HG03280 (cell line): ENCODE measurements at regions not wholly inside any gene's neighbourhood (a gene's known extent, or its start where the extent isn't known, plus 50 kb on each side); places are given as distances from the start of the nearest gene placed in this dataset.

Experiments
- ATAC-seq: cut with Tn5 transposase; IDR thresholded peaks from one replicate; pipeline ENCODE4 v1.9.1; 2021; ENCODE audit warnings: mild to moderate bottlenecking, moderate library complexity; ENCODE audit not compliant: unreplicated experiment

DNA sequence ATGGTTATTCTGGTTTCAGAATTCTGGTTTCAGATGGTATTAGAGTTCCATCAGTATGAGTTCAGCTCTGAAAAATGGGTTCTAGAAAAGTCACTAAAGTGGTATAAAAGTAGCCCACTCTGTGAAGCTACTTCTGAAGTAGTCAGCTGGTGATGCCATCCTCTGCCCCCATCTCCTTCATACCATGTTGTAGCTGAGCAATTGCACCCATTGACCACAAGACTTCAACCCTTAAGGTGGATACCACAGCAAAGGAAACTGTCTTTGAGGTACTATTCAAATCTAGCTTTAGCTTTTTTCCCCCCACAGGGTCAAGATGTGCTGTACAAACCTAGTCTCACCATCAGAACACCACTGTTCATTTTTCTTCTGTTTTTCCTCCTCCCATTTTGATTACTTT, 444.9 kb downstream of the DMAC1 start:
- no peak for ATAC-seq

DNA sequence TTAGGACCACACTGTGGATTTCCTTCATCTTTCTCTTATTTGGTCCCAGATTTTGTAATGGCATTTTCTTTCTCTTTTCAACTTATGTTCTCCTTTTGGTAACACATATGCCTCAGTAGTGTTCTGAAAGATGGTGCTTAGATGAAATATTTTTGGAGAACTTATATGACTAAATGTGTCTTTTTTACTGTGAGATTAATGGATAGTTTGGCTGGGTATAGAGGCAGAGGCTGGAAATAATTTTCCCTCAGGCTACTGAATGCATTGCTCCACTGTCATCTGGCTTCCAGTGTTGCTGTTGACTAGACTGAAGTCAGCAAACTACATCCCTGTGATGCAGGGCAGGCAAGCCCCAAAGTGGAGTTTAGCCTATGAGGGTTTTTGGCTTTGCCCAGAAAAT, 450.9 kb downstream of the DMAC1 start:
- ATAC-seq = no peak

DNA sequence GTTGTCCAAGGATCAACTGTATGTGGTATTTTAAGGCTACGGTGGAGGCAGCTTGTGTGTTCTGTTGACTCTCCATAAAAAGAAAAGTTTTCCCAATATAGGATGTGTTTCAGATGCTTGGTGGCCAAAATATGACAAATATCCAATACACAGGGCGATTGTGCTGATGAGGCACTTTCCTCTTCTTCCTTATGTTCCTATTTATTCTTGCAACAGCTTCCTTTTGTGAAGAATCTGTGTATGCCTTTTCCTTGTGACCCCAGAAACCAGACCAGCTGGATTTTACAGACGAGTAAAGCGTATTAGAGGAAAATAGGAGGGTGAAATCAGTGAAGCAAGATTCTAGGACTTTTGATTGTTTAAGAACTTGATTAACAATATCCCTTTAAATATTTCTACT, 452.0 kb downstream of the DMAC1 start:
- no peak for ATAC-seq

DNA sequence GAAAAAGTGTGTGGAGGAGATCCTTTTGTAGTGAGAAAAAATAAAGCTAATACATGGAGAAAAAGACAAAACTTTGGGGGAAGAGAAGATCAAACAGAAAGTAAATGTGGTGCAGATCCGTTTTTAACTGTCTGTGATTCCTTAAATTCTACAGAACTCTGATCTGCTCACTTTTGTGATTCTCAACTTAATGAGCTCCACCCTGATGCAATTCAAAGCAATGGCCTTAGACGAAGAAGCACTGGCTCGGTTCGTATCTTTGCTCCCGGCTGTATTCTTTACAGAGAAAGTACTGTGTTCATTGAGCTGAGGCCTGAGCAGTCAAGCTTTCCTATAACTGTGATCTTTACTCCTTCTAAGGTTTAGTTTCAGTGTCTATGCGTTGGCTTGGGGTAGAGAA, 453.4 kb downstream of the DMAC1 start:
- no peak for ATAC-seq

DNA sequence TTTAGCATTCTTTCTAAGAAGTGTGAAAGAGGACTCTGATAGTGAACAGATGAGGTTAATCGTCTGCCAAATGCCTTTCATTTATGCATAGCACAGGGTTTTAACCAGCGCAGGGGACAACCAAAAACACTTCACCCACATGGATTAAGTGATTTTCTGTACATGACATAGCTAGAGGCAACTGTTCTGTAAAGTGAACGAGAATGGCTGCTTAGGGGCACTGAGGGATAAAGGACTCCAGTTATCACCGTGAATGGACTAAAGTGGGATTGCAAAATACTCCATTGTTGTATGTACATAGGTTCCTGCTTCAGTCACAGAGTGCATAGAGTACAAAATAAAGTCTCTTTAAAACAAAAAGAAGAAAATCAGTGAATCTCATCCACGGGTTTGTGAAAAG, 456.8 kb downstream of the DMAC1 start:
- ATAC-seq = peak; percentile 20

DNA sequence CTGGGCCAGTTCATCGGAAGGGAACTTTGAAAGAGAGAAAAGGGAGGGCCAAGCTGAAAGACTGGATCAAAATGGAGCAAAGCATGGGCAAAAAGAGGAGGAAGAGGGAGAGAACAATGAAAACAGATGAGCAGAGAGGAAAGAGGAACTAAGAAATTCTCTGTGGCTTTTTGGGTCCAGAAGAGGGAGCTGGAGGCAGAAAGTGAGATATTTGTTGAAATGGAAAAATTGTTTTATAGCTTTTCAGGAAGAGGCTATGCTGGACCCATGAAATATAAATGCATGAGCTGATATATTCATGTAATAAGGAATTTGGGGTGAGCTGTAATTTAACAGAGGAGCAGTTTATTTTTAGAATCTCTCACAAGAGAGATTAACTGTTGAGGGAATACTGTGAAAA, 457.3 kb downstream of the DMAC1 start:
- peak; percentile 63 for ATAC-seq

DNA sequence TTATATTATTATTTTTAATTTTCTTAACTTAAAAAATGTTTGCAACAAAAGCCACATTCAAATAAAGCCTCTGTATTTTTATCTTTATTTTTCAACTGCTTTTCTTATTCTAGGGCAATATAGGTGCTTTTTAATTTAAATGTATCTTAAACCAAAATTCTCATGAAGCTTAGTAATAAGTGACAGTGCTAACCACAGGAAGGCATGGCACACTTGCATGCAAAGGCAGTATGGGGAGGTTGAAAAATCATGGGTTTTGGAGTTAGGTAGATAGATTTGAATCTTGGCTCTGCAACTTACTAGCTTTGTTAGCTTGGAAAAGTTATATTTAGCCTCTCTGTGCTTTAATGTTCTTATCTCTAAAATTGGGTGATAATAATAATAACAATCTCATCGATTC, 458.0 kb downstream of the DMAC1 start:
- ATAC-seq = no peak

DNA sequence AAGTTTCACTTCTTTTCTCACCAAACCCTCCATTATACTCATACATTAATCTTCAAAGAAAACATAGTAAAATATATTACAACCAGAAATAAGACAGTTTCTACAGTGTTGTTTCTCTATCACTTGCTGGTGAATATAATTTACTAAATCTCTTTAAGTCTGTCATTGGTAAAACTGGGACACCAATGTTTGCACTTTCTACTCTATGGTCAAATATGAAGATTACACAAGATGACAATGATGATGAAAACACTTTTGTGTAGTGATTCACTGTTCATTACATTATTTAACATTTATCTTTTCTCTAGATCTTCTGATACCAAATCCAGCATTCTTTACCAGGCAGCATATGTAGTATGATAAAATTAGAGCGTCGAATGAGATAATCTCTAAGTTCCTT, 459.1 kb downstream of the DMAC1 start:
- ATAC-seq = no peak

DNA sequence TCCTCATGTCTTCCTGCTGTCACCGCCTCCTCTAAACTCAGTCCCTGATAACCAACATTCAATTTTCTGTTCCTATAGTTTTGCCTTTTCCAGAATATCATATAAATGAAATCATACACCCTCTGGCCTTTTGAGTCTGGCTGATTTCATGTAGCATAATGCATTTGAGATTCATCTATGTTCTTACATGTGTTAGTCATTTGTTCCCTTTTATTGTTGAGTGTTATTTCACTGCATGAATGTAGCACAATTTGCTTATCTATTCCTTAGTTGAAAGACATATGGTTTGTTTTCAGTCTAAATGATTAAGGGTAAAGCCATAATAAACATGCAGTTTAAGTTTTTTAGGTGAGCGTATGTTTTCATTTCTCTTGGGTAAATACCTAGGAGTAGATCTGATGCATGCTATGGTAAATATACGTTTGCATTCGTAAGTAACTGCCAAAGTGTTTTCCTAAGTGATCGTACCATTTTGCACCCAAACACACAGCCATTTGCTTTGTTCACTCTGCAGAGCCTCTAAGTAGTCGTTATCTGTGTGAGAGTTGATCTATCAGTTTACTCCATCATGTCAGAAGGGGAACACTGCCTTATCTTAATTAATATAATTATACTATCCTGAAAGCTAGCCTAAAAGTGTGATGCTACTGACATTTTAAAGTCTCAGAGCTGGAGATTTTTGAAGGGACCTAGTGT, 460.8 kb downstream of the DMAC1 start:
- ATAC-seq = no peak

DNA sequence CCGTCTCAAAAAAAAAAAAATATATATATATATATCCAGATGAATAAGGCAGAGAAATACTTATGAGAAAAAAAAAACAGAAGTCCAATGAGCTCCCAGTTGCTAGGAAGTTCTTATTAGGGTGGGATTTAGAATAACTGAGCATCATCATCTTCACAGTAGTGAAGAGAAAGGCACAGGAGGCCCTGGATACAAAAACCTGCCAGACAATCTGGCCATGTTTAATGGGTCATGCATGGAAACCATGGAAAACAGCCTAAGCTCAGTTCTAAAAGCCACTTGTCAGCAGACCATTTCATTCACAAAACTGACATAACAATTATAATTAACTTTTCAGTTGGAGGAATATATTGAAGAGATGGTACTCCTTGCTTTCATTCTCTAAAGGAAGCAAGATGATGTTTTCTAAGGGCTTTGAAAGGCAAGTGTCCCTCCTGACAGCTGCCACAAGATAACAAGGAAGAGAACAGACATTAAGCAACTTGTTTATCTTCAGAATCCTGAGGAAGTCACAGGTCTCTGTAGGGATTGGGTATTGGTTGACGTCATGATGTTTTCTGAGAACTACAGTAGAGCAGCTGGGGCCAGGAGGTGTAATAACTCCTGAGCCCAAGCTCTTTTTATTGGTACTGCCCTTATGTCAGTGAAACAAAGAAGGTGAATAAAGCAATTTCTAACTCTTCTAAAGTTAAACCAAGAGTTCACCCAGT, 463.1 kb downstream of the DMAC1 start:
- ATAC-seq = no peak

DNA sequence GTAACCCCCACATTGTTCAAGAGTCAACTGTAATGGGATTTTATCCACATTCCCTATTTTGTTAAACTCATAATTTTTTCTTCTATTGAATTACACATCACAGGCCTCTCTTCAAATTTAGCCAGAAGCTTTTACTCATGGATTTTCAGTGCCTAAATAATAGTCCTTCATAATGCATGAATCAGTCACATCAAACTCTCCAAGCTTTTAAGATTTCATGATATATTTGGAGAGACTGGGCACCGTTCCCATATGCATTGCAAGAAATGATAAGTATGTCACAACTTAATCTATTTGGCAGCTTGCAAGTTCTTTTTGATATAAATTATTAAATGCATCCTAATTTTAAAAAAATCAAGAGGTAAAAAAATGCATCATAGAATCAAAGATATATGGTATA, 465.9 kb downstream of the DMAC1 start:
- no peak for ATAC-seq

DNA sequence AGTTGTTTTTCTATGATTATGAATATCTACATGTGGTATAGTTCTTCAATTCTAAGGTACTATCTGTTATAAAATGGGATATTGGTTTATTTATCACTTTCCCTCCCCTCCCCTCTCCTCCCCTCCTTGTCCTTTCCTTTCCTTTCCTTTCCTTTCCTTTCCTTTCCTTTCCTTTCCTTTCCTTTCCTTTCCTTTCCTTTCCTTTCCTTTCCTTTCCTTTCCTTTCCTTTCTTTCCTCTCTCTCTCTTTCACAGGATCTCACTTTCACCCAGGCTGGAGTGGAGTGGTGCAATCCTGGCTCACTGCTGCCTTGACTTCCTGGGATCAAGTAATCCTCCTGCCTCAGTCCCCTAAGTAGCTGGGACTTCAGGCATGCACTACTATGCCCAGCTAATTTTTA, 466.8 kb downstream of the DMAC1 start:
- no peak for ATAC-seq

DNA sequence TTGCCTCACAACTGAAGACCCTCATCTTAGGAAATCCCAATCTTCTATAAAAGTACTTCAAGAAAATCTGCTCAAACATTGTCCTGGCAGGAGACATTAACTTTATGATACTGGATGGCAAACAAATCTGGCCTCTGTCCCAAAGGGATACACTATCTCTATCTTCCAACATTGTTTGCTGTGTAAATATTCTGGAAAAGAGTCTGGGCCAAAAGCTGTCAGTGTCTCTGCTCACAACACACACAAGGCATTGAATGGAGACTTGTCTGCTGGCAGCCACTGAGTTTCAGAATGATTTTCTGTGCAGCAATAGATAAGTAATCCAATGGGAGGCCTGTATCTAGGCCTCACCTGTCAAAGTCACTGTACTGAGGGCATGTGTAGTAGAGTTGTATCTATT, 471.1 kb downstream of the DMAC1 start:
- no peak for ATAC-seq

DNA sequence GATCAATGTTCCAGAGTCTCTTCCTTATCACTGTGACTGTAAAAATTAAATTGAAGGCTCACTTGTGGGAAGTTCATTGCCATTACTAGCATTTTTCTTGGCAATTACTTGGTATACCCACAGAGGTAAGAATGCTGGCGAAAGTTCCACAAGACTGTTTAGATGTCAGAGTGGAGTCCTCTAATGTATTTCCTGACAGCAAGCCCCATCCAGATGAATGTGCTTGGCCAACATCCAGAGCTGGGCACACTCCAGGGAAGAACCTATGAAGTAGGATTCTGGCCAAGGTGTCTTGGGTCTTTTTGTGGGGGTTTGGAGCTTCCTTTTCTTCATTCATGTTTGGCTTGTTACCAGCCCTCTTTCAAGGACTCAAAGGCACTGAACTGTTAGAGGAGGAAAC, 473.6 kb downstream of the DMAC1 start:
- ATAC-seq = no peak

DNA sequence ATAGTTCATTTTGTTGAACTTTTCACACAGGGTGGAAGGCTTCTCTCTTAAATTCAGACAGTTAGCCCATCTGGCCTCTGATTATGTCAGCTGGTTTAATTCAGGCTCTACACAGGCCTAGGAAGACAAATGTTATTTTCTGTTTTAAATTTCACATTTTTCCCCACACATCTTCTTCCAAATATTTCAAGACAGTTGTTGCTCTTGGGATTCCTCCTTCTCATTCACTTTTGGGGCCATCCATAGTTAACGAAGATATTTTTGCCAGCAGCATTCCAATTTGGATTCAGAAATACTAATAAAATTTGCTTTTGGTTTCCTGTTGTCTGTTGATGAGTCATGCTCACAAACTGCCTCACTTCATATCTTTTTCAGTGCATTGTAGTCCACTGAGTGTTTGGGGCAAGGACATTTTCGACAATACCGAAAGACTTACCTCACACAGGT, 475.4 kb downstream of the DMAC1 start:
- ATAC-seq = no peak

DNA sequence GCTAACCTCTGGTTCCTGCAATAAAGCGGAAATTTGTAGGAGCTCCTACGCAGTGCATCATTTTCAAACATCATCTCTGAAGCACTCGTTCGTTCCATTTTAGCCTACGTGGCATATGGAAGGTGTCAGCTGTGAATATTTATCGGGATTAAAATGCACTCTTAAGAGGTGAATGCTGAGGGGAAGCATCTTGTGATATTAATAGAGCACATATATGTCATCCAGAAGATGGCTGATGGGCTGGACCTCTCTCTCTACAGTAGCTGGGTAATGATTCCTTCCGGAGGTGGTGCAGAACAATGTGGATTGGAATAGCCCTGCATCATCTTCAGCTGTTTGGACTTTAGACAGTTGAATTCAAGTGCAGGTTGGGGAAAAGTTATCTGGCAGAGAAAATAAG, 478.7 kb downstream of the DMAC1 start:
- no peak for ATAC-seq

DNA sequence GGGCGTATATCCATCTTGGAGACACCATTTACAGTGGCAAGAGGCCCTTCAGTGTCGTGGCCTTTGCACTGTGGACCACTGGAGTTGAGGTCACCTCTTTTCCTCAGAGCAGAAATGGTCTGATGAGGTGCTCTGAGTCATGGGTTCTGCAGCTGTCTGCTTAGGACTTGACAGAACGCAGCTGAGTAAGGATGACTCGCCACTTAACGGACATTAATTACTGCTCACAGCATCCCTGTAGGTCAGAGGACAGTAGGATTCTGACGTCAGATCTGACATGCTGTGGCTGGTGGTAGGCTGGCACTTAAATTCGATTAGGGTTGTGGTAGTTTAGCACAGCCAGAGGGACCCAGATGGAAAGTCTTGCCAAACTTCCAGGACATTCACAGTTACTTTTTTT, 479.4 kb downstream of the DMAC1 start:
- ATAC-seq = no peak

DNA sequence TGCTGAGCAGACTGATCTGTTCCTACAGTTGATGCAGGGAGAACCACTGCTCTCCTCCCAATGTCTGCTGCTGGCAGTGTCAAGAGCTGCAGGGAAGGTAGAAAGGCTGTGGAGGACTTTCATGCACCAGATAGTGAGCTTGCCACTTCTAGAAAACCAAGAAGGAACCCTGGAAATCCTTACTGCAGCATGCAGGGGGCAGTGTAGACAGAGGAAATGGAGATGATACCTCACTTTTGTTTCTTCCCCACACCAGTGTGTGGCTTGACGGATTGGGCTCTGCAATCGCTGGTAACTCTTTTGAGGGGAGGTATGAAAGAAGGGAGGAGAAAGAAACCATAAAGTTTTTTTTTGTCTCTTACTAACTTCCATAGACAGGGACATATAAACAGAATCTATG, 480.7 kb downstream of the DMAC1 start:
- no peak for ATAC-seq

DNA sequence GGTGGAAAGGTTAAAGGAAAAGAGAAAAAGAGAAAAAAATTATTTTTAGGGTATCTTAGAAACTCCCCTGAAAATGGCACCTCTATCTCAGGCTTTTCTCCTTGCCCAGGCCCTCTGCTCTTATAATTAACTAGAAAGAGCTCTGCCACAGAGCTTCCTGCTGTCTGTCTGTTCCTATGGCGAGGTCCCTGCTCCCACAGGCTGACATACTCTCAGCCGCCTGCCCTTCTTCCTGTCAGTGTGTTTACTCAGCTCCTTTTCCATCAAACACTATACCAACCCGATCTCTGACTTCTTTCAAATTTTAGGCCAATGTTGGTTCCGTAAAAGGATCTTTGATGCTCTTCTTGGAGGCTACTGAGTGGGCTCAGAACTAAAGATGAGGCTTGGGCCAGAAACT, 482.6 kb downstream of the DMAC1 start:
- no peak for ATAC-seq

DNA sequence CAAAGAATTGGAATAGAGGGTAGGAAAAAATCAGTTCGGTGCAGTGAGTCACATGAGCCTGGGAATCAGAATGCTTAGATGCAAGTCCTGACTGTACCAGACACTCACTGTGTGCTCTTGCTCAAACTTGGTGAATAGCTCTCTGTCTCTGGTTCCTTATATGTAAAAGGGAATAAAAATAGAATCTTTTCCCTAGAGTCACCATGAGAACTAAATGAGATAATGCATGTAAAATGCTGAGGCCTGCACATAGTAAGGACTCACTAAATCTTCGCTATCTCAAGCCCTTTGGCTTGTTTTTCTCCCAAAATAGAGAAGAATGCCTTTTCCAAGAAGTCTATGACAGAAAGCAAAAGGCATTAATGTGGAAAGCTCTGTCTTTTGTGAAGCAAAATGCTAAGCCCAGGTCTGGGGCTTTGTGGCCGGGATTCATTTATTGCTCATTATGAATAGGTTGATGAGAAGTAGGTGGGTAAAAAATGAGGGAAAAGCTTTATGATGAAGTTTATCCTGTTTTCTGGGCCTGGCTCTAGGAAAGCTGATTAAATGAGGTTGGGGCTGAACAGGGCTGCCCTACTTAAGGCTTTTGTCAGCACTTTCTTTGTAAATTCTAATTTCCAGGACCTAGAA, 483.3 kb downstream of the DMAC1 start:
- no peak for ATAC-seq

DNA sequence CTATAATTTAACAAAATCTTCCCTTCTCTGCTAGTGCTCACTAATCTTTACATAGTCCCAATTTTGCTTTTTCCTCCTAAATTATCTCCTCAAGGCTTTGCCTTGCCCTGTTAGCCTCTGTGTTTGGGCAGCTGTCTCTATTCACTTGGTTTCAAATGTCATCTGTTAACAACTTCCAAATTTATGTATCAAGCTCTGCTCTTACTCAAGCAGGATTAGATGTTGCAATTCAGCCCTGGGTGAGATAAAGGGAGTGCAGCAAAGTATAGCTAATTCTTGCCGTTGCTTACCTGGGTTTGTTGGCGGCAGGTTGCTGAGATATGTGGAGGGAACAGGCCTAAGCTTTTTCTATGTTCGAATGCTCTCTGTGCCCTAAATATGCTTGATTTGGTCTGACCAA, 483.8 kb downstream of the DMAC1 start:
- ATAC-seq = no peak

DNA sequence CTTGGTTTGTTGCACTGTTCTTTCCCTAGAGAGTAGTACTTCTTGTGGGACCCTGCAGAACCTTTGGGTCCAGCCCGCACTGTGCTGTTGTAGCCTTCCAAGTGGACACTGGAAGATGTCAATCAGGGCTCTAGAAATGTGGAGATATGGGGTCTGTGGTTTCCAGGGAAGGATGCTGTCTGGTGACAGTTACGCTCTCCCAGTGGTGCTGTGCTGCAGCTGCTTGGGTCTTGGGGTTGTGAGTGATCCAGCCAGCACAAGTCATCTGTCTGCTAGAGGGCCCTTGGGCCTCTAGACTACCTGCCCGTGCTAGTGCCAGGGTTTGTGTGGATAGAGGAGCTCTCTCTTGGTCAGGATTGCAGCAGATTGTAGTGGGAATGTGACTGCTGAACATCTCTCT, 484.5 kb downstream of the DMAC1 start:
- ATAC-seq = no peak
